Activated T-cell treated with anti-CD3 and anti-CD28 coated beads, Interleukin-2, amount 50 U/mL, for 48 hours (primary cell): ENCODE measurements at regions not wholly inside any gene's neighbourhood (a gene's known extent, or its start where the extent isn't known, plus 50 kb on each side); places are given as distances from the start of the nearest gene placed in this dataset.
"Not testable (repeated sequence)": the region's sequence is repeated elsewhere in the genome, so short reads cannot be mapped to it uniquely, and the experiment has no call there.

Source experiments
- DNase-seq, 2 experiments: peaks; one replicate each; pipeline ENCODE4 v3.0.0-alpha.2; 2020

DNA sequence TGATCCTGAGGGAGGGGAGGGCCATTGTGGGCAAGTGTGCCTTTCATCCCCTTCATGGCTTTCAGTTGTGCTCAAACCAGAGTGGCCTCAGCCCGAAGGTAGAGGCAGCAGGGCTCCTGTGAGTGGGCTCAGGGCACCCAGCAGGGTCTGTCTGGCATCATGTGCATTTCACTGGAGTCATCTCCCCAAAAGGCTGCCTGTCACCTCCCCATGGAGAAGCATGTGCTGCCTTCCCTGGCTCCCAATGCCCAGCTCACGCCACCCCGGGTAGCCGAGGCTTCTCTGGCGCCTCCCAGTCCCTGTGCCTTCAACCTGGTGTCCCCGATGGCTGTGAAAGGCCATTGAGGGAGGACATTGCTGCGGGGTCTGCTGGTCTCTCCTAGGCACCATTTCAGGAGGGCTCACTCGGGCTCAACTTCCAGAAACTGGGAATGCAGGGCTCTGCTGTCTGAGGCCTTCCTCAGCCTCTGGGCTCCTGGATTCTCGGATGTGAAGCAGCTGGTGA is 213.9 kb downstream of the BANP start:
- DNase-seq = not testable (repeated sequence)

DNA sequence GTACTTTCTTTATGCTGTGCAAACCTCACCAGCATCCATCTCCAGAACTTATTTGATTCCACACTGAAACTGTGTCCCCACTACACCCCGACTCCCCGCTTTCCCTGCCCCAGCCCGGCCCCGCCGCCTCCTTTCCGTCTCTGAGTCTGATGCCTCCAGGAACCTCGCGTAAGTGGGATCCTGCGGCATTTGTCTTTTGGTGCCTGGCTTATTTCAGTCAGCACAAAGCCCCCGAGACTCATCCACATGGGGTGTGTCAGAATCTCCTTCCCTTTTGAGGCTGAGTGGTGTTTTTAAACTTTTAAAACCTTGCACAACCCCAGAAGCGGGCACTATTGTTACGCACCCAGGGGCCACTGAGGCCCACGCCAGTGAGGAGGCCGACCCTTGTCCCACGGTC is 214.4 kb downstream of the BANP start:
- DNase-seq = not testable (repeated sequence)

DNA sequence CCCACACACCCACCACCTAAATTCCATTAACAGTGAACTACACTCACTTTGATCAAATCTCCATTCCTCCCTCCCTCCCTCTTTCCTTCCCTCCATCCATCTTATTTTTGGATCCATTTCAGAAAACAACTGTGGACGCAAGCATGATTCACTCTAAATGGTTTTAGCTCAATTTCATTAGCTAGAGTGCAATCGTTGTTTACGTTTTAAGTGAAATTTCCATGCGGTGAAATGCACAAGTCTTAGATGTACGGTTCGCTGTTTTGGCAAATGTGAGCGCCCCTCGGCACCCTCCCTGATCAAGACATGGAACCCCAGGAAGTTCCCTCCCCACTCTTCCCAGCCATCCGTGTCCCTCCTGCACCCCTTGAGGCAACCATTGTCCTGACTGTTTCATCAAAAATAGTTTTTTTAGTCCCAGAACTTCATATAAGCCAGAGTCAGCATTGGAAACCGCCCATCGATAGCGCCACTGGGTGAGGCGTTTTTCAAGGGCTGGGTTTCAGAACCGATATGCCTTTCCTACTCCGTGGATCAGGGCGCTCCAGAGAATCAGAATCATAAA is 215.1 kb downstream of the BANP start:
- DNase-seq = not testable (repeated sequence)

DNA sequence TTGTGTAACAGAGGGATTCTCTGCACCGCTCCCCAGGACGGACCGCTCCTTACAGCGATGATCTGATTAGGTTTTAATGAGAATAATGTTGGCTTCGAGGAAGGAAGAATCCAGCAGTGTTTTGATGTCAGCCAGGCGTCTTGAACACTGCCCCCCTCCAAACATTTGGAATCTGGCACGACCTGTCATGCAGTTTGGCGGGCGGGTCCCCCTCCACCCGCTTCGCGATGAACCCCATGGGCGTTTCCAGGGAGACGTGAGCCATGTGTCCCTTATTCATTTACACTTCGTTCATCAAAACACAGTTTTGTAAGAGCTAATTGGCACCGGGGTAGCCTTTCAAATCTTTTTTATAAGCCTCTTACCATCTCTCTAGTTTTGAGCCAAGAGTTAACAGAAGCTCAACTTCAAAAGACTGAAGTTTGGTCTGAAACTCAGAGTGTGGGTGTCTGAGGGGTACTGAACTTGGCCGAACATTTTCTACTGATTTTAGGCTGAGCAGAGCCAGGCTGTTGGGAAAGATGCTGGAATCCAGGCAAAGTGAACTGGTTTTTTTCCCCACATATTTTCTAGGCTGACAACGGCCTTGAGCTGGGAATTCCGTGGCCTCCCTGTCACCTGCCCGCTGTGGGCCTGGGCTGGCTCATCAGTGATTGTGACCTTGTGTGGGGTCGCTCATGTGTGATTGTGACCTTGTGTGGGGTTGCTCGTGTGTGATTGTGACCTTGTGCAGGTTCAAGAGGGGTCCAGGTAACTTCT is 214.8 kb upstream of the ZNF469 start:
- not testable (repeated sequence) for DNase-seq

DNA sequence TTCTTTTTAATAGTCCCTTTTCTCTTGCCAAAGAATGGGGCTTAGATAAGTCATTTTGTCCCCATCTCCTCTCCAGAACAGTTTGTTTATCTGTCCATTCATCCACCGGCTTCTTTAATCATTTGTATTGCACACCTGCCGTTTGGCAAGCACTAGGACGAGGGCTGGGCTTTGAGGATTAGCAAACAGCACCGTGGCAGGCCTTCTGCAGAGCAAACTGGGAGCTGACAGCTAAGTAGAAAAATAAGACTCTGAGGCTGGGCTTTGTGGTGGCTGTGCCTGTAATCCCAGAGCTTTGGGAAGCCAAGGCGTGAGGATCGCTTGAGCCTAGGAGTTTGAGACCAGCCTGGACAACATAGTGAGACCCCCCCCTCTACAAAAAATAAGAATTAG is 214.2 kb upstream of the ZNF469 start:
- DNase-seq = not testable (repeated sequence)

DNA sequence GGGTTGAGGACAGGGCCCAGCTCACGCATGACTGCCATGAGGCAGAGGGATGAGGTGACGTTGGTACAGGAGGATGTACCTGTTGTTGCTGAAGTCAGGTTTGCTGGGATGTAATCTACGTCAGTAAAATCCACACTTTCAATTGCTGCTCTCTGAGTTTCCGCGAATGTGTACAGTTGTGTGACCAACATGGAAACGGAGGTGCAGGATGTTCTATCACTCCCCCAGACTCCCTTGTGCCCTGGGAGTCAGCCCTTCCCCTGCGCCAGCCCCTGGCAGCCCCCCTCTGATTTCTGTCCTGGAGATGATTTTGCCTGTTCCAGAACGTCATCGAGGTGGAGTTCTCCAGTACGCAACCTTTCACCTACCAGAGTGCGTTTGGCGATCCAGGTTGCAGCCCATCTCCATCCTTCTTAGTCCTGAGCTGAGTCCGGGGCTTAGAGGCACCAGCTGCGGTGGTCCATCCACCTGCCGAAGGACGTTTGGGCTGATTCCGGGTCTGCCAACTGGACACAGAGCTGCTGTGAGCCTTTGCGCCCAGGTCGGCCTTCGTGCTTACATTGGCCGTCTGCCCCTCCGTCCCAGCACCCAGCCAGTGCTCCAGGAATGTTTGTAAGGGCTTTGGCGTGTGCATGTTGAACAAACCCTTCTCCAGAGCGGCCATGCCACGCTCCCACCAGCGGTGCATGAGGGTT is 213.5 kb upstream of the ZNF469 start:
- DNase-seq = not testable (repeated sequence)

DNA sequence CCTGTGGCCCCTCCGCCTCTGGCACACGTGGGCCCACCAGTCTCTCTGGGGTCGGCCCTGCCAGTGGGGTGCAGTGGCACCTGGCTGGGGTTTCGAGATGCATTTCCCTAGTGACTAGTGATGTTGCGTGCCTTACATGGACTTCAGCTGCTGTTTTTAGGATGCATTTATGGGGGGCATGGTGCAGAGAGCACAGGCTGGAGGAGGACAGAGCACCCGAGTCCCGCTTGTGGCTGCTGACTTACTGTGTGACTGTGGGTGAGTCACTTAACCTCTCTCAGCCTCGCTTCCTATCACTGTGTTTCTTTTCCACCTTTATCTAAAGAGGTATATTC is 213.0 kb upstream of the ZNF469 start:
- DNase-seq = not testable (repeated sequence)

DNA sequence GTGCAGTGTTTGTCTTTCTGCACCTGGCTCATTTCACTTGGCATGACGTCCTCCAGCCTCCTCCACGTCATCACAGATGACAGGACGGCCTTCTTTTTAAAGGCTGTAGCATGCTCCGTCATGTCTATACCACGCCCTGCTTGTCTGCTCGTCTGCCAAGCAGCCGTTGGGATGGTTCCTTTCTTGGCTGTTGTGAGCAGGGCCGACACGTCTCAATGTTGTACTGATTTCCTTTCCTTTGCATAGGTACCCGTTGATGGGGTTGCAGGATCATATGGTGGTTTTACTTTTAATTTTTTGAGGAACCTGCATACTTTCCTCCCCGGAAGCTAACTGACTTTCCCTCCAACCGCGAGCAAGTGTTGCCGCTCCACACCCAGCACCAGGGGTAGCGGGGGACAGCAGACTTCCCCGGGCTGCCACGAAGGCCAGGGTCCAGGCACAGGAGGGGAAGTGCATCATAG is 212.2 kb upstream of the ZNF469 start:
- no peak for DNase-seq

DNA sequence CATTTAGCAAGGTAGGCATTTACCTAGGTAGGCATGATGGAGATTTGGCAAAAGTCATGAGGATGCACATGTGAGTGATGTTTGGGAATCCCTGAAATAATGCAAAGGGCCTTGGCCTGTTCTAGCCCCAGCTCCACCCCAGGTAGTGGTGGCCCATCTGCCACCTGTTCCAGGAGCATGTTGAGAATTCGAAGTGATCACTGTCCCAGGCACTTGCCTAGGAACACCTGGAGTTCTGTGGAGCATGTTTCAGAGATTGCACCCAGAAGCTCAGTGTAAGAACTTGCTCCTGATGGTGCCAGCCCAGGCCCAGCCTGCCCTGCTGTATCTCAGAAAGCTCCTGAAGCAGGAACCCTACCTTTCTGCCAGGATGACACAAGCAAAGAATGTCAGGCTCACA is 211.6 kb upstream of the ZNF469 start:
- DNase-seq = not testable (repeated sequence)

DNA sequence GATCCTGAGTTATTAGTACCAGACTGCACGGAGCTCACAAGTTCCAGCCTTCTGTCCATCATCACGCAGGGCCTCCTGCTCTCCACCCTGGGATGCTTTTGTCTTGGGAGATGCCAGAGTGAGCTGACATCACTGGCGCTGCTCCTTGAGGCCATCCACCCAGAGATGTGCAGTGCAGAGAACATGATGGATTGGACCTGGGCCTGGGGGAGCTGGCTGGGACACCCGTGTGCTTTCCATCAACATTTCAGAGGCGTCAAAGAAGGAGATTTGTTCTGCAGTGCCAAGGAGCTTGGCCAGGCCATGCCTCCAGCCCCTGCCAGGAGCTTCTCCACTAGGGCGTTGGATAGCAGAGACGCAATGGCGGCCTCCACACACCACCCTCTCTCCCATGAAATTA is 206.6 kb upstream of the ZNF469 start:
- DNase-seq = not testable (repeated sequence)

DNA sequence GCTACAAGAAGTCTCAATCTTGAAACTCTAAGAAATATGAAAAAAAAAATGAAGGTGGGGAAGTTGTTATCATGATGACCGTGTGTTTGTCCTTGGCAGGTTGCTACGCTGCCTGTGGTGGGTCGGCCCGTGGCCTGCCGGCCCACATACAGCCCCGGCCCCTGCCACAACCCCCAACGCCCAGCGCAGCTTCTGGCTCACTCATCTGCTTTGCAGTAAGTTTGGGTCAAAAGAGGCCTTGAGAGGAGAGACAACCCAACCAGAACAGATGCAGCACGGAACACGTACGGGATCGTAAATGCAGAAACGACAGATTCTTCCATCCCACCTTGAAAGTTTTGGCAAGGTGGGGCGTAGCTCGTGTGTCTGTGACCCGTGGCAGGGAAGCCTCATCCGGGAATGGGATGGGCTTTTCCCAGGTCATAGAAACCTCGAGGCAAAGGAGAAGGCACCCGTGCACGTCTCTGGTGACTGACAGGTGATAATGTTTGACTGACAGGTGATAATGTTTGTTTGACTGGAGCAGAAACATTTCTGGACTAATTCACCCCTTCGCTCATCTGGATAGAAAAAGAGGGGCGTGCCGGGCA is 206.1 kb upstream of the ZNF469 start:
- not testable (repeated sequence) for DNase-seq

DNA sequence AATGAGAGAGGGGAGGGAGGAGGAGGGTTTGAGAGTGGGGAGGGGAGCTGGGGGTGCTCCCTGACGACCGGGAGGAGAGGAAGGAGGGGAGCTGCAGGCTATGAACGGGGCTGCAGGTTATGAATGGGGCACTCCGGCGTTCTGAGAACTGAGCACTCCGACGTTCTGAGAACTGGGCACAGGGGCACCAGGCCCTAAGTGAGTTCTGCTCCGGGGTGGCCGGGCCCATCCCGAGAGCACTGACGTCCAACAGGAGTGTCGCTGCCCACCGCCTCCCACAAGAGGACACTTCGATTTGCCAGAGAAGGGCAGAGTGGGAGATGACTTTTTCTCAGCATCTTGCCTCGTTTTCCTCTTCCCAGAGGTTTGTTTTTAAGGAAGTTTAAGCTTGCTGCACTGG is 204.5 kb upstream of the ZNF469 start:
- DNase-seq = not testable (repeated sequence)

DNA sequence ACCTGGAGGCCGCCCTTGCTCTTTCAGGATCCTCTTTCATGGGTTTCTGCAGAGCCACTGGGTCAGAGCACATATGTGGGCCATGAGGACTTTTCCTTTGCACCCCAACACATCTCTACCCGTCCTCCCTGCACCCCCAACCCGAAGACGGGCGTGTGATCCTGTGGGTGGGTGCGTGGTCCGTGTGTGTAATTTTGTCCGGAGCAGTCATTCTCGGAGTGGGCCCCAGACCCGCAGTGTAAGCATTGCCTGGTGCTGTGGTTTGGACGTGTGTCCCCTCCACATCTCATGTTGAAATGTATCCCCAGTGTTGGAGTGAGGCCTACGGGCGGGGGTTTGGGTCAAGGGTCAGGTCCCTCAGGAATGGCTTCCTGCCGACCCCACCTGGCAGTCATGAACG is 203.9 kb upstream of the ZNF469 start:
- not testable (repeated sequence) for DNase-seq

DNA sequence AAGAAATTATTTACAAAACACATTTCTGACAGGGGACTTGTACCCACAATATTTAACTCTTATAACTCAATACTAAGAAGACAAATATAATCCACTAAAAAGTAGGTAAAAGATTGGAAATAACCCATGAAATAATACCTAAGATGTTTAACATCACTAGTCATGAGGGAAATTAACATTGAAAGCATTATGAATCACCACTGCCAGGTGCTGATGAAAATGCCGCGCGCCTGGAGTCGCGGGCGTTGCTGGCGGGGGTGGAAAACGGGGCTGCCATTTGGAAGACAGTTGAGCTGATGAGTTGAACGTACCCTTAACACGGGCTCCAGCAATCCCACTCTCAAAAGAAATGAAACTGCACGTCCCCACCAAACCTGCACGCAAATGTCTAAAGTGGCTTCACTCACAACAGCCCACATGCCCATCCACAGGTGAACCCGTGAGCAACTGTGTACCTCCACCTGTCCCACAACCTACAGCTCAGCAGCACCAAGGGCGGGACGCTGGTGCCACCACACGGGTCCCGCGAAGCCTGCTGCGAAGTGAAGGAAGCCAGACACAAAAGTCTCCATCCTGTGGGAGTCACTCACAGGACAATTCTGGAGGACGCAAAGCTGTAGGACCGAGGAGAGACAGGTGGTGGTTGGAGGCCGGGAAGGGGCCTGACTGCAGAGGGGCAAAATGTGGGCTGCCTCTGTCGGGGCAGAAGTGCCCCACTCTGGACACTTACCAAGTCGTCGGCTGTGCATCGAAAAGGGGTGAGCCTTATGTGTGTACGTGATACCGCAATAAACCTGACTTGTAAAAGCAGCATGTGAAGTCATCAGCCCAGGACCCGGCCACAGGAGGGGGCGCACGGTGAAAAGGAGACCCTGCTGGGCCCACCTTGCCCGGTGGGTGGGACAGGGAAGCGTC is 199.5 kb upstream of the ZNF469 start:
- DNase-seq = peak in 1 of 2 experiments; percentile 7

DNA sequence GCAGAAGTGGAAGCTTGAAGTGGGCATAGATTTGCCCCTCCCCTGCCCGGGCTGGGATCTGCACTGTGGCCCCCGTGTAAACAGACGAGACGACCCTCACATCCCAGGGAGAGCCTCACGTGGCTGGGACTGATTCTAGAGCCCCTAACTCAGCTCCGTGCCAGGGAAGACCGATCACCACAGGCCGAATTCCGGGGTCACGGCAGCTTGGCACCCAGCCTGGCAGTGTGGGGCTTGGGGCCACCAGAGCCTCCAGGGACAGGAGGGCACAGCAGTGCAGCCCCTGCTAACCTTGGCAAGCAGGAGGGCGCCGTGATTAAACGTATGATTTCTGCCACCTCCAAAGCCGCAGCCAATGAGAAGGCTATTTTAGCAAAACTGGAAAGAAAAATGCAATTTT is 198.7 kb upstream of the ZNF469 start:
- not testable (repeated sequence) for DNase-seq

DNA sequence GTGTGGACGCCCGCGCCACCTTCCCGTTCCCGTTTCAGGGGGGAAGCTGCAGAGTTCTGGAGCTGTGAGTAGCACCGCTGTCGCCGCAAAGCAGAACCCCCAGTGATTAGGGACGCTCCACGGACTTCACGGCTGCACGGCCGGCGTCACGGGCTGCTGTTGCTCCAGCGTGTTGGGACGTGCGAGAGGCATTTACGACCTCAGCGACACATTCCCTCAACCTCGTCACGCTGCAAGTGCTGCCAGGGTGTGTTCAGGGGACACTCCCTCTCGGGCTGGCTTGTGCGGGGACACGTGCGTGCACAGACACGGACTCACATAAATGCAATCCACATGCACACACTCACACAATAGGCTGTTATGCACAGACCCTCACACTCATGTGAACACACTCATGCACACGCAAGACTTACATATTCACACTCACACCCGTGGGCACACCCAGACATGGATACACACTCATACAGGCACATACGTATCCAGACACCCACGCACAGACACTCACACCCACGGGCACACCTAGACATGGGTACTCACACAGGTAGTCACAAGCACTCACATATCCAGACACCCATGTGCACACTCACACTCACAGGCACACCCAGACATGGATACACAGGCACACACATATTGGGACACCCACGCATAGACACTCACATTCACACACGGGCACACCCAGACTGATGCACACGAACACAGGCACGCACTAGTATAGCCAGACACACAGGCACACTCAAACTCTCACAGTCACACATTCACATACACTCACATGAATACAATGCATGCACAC is 198.0 kb upstream of the ZNF469 start:
- DNase-seq = not testable (repeated sequence)

DNA sequence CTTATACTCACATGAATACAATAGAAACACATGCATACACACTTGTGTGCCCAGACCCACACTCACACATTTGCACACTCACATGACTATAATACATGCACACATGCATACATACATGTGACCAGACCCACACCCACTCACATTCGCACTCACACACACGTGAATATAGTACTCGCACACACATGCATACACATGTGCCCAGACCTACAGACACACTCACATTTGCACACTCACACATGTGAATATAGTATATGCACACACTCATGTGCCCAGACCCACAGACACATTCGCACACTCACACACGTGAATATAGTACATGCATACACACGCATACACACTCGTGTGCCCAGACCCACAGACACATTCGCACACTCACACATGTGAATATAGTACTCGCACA is 197.4 kb upstream of the ZNF469 start:
- DNase-seq = not testable (repeated sequence)

DNA sequence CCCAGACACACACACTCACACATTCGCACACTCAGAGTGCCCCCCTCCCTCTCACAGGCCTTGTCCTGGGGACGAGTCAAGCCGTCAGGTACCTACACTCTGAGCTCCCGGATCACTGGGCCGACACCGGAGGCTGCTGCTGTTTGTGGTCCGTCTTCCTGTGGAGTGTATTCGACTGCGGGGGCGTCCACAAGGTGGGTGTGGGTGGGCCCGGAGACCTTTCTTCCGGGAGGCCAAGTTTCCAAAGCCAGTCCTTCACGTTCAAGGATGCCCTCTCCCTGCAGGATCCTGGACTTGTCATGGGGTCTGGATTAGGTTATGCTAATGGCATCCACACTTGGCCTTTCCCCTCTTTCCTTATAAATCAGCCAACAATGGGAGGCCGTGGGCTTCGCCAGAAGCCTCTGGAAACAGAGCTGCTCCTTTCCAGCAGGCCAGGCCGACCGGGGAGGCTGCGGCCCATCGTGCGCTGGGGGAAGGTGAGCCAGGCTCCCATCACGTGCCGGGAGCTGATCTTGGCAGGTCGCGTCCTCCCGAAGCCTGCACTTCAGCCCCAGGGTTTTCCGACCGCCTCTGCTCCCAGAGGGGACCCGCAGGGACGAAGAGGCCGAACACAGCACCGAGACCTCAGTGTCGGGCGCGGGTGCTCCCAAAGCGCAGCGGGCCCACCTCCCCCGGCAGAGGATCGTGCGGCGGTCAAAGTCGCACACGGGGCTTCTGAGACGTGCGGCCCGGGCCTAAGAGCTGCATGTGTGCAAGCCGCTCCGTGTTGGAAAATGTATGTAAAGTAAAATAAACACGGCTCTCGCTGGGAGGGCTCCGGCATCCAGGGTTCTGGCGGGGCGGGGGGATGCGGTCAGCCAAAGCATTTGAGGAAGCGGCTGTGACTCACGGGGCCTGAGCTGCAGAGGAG is 196.5 kb upstream of the ZNF469 start:
- DNase-seq = not testable (repeated sequence)

DNA sequence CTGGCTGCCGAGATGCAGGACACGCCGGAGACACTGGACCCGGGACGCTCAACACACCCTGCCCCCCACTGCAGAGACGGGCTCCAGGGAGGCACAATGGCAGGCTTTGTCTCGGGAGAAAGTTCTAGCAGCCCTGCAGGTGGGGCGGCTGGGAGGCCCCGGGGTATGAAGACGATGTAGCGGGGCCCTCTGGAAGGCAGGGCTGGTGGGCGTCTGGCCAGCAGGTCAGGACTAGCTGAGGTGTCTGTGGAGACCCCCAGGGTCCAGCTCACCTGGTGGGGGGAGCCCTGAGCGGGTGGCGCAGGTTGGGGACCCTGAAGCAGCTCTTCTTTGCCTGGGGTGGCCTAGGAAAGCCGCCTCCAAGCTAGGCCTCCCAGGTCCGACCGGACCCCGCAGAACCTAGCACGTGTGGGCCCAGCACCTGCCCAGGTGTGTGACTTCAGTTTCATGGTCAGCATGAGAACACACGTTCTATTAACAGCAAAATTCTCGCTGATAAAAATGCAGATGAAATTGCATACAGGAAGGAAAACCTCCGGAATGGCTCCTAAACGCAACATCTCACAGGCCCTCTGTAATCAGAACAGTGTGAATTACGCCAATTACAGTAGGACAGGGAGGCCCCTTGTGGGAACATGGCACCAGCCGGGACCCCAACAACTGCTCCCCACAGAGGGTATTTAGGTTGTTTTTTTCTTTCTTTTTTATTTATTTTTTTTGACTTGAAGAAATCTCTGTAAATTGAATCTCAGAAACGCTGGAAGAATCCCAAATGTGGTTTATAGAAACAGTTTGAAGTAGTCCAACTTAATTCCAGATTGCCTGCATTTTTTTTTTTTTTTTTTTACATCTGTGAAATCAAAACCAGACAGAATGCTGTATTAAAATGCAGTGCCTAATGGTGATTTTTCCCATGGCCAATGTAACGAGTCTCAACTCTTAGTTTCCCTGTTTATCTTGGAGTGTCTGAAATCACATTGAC is 195.6 kb upstream of the ZNF469 start:
- DNase-seq = not testable (repeated sequence)
